HG03378 (cell line): ENCODE measurements at regions not wholly inside any gene's neighbourhood (a gene's known extent, or its start where the extent isn't known, plus 50 kb on each side); places are given as distances from the start of the nearest gene placed in this dataset.
"Not testable (repeated sequence)": the region's sequence is repeated elsewhere in the genome, so short reads cannot be mapped to it uniquely, and the experiment has no call there.

Source experiments
- ATAC-seq: cut with Tn5 transposase; IDR thresholded peaks from one replicate; pipeline ENCODE4 v1.9.1; 2021; ENCODE audit warnings: mild to moderate bottlenecking, moderate library complexity; ENCODE audit not compliant: unreplicated experiment

GRCh38 chr7:84941936-84942335 is 244.9 kb downstream of the SEMA3D start:
- ATAC-seq = no peak

GRCh38 chr7:84941291-84941690 is 245.6 kb downstream of the SEMA3D start:
- no peak for ATAC-seq

- no peak for ATAC-seq
Measured at GRCh38 chr7:84939888-84940287, 247.0 kb downstream of the SEMA3D start.

GRCh38 chr7:84939442-84939841 is 247.4 kb downstream of the SEMA3D start:
- no peak for ATAC-seq

DNA sequence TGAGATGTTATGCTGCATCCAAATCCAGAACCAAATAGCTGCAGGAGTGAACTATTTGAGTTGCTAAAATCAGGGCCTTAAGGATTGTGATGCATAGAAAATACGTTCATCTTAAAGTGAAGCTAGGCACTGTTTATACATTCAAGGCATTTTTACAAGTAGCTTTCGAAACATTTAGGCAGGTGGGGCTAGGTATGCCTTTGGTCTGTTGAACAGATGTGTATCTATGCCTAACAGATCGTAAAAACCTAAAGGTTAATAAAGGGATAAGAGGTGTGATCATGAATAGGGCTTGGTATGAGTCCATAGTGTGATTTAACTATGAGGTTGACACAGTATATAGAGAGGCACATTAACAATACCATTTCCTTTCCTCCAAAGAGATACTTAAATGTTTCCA is 262.5 kb downstream of the SEMA3D start:
- ATAC-seq = no peak

DNA sequence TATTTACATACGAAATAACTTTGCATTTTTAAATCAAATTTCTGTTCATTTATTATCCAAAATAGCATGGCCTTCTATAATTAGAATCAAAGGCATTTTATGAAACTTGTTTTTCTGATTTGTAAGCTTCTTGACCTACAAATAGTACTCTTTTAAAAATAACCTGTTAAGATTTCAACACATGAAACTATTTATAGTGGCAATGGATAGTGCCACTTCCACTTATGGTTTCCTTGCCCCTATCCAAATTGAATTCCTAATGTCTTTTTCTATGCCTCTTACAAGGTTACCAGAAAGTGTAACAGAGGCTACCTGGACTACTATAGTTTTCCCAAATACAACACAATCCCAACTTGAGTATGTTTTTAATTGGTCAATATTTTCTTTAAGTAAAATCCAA is 263.5 kb downstream of the SEMA3D start:
- ATAC-seq = no peak

- ATAC-seq = no peak
Measured at GRCh38 chr7:84921154-84921553, 265.7 kb downstream of the SEMA3D start.

DNA sequence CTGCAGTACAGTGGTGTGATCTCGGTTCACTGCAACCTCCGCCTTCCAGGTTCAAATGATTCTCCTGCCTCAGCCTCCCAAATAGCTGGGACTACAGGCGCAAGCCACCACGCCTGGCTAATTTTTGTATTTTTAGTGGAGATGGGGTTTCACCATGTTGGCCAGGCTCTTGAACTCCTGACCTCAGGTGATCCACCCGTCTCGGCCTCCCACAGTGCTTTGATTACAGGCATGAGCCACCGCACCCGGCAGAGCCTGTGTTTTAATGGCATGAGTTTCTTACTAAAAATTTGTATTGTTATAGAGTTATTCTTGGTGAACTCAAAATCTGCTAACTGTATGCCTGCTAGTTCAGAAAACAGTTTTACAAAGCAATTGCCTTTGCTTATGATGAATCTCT is 269.9 kb downstream of the SEMA3D start:
- not testable (repeated sequence) for ATAC-seq

- ATAC-seq = no peak
Measured at GRCh38 chr7:84916161-84916560, 270.7 kb downstream of the SEMA3D start.

DNA sequence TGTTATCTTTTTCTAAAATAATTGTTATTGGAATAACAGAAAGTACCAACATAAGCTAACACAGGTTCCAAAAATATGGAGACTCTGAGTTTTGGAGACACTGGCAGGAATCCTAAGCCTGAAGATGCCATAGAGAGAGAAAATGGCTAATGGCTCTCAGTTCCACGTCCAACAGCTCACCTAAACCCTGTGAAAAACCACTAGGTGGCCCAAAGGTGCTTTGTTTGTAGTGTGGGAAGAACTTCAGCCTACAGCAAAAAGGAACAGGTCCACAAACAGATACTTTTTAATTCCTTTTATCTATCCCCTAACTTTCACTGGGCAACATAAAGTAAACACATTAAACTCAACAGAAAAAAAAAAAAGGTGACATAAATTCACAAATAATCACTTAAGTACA is 272.3 kb downstream of the SEMA3D start:
- ATAC-seq = no peak

- no peak for ATAC-seq
Measured at GRCh38 chr7:84913731-84914130, 273.1 kb downstream of the SEMA3D start.

GRCh38 chr7:84912993-84913635 is 273.7 kb downstream of the SEMA3D start:
- no peak for ATAC-seq

- no peak for ATAC-seq
Measured at GRCh38 chr7:84912537-84912936, 274.3 kb downstream of the SEMA3D start.

- ATAC-seq = no peak
Measured at GRCh38 chr7:84912018-84912417, 274.8 kb downstream of the SEMA3D start.

DNA sequence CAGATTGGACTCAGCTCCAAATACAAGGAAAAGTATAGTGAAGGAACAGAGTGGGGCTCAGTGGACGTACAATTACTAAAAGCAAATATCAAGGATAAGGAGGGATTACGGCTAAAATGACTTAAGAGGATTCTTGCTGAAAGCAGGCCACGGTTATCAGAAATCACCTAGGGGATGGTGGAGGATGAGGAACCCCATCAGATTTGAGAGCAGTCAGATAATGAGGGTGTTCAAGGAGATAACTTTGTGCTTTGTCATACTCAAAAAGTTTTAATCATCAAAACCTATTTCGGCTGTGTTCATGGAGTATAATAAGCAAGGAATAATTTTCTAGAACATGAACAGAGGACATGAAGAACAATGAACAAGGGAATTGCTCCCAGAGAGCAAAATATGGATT is 275.8 kb downstream of the SEMA3D start:
- ATAC-seq = no peak

DNA sequence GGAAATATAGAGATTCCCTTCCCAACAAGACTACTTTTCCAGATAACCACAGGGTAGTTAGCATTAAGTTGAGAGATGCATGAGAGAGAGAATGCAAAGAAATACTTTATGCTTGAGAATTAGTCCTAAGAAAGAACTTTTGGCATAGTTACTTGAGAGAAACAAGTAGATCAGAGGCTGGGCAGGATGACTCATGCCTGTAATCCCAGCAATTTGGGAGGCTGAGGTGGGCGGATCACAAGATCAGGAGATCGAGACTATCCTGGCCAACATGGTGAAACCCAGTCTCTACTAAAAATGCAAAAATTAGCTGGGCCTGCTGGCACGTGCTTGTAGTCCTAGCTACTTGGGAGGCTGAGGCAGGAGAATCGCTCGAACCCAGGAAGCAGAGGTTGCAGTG is 276.5 kb downstream of the SEMA3D start:
- not testable (repeated sequence) for ATAC-seq

DNA sequence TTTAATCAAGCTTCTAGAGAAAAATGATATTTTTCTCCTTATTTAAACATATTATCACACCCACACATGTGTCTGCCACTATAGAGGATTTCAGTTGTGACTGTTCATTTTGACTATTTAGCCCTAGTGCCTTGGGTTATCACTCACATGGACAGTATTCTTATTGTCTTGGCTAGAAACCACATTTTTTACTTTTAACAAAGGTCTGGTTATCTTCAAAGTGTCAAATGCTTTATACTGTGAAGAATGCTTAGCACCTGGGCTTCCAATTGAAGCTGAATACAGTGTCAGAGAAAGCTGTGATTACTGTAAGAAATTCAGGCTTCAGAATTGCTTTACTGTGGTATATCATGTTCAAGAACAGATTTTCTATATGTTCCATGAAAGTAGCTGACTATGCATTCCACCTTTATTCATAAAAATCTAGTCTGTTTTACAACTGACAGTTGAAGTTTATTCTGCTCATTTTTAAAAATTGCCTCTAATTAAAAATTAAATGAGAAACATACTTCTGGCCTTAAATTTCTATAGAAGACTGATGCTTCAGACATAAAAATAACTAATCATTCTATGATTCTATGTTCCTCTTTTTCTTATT is 278.6 kb downstream of the SEMA3D start:
- no peak for ATAC-seq

DNA sequence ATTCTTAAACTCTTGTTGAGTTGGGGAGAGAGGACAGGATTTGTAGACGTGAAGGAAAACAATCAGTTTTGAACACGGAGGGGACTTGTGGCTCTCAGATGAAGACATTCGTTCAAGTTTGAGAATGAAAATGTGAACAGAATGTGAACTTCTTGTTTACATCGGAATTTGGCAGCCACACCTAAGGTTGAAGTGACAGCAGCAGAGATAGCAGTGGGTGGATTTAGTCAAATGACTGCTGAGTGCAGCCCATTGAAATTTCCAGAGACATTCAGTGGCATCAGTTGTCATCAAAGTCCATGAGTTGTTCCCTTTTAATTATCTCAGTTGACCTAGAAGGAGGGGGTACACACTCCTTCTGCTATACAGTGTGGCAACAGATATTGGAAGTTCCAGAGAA is 280.0 kb downstream of the SEMA3D start:
- no peak for ATAC-seq

- no peak for ATAC-seq
Measured at GRCh38 chr7:84904561-84904960, 282.3 kb downstream of the SEMA3D start.

DNA sequence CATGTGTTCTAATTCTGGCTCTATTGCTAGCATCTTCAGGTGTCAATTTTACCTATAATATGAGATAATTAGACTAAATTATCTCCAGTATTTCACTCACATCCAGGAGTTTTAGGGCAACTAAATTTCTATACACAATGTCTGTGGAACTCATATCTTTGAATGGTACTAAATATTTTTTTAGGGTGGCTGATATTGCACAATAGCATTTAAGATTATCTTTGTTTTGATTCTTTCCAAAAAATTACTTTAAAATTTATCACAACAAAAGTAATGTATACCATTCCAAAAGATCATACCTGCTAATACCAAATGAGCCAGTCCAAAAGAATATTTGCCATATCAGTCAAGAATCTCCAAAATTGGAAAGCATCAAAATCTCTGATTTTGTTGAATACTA is 285.5 kb downstream of the SEMA3D start:
- no peak for ATAC-seq

- ATAC-seq = no peak
Measured at GRCh38 chr7:84900215-84900614, 286.6 kb downstream of the SEMA3D start.

GRCh38 chr7:84895563-84895962 is 291.3 kb downstream of the SEMA3D start:
- ATAC-seq = no peak

GRCh38 chr7:84883570-84883969 is 303.3 kb downstream of the SEMA3D start:
- not testable (repeated sequence) for ATAC-seq
